Vagina (tissue), 2 donors: ENCODE measurements at regions not wholly inside any gene's neighbourhood (a gene's known extent, or its start where the extent isn't known, plus 50 kb on each side); places are given as distances from the start of the nearest gene placed in this dataset.

Experiments
- CTCF ChIP-seq, 3 experiments: fragments of 450-650 bp in 2 of 3; fragments of 200-600 bp in 1 of 3; sonication (generic) in 1 of 3; IDR thresholded peaks; one replicate each; pipeline ENCODE4 v1.5.1; 2017 to 2019; ENCODE audit warnings: antibody characterized with exemption in 3 of 3, mild to moderate bottlenecking in 2 of 3, moderate library complexity in 2 of 3
- POLR2A ChIP-seq, 2 donors: fragments of 450-650 bp; IDR thresholded peaks; one replicate each; pipeline ENCODE4 v1.6.1; 2017; ENCODE audit warnings: antibody characterized with exemption in 2 of 2, mild to moderate bottlenecking in 2 of 2, moderate library complexity in 2 of 2

DNA sequence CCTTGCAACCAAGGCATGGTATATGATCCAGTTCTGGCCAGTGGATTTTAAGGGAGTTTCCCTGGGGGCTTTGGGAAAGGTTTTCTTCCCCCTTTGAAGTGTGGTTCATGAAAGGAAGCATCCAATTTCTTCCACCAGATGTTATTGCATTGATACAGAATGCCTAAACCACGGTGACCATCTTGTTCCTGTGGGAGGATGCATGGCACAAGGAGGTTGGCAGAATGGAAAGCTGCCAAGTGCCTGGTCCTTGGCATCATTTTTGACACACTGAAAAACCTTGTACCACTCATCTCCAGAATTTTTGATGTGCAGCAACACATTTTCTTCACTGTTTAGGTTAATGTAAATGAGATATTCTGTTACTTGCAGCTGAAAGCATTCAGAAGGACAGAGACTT is 55.2 kb upstream of the CXCR4 start:
- TF ChIP-seq POLR2A (IDR thresholded peaks at IDR 0.05) (no peak), CTCF (IDR thresholded peaks at IDR 0.05) (no peak)
